ENCODE measurements at regions not wholly inside any gene's neighbourhood (a gene's known extent, or its start where the extent isn't known, plus 50 kb on each side); places are given as distances from the start of the nearest gene placed in this dataset.
A peak's percentile ranks its signal among the peaks of the same experiment; 100 is the strongest.

- no peak overlapping the region for H3K27ac ChIP-seq (ENCODE audit: low read depth in 2 of 2, low read length in 1 of 2)
- WGBS (ENCODE audit: low lambda C conversion rate): 90% methylated on average over 4 of the region's 4 CpGs
- ChIA-PET CTCF (interaction anchor here (1.1 to 1.8 kb wide), 2 partner anchors 12 to 48 kb away, joined by 3 to 7 read pairs; no protein-coding TSS in a partner anchor), POLR2A (no interaction called here)
- no peak overlapping the region for H2AFZ ChIP-seq (ENCODE audit: low read depth)
- no peak overlapping the region for H3K4me3 ChIP-seq (ENCODE audit: low read depth in 2 of 2, low read length in 1 of 2)
- no peaks in the 10 kb centered on the region for H3K9me2 ChIP-seq
- H3F3A ChIP-seq (replicated peaks; ENCODE audit: insufficient read depth): no peaks in the 10 kb centered on the region
- peaks cover 6 to 29% of the 10 kb centered on the region in 2 experiments; a peak in 3 of 4 replicates for H3K4me1 ChIP-seq (ENCODE audit: control insufficient read depth in 1 of 2, insufficient read depth in 2 of 2, low read depth in 1 of 2, low read length in 1 of 2)
- no peak overlapping the region for H3K9ac ChIP-seq
- H3K36me3 ChIP-seq (replicated peaks in 1 of 2; ENCODE audit: control insufficient read depth in 1 of 2, insufficient read depth in 2 of 2, low read length in 1 of 2): no peaks in the 10 kb centered on the region
- H3K79me2 ChIP-seq (ENCODE audit: insufficient read depth): no peaks in the 10 kb centered on the region
- H3K9me3 ChIP-seq: no peaks in the 10 kb centered on the region
- no peak for DNase-seq
- H3K4me2 ChIP-seq: no peak overlapping the region
- H3K27me3 ChIP-seq (ENCODE audit: insufficient read depth): no peaks in the 10 kb centered on the region
- no peaks in the 10 kb centered on the region for H4K20me1 ChIP-seq (ENCODE audit: insufficient read depth)
- TF ChIP-seq FOXM1 (IDR thresholded peaks at IDR 0.05; ENCODE audit: low read depth) (no peak), TCF12 (IDR thresholded peaks at IDR 0.05) (no peak), FOXJ3 (CRISPR knock-in tag; IDR thresholded peaks at IDR 0.05) (no peak), SIN3A (IDR thresholded peaks at IDR 0.05; ENCODE audit: borderline replicate concordance, low read depth, low read length) (no peak), ELF1 (IDR thresholded peaks at IDR 0.05) (no peak), MEF2A (IDR thresholded peaks at IDR 0.05; ENCODE audit: borderline replicate concordance, low read depth) (no peak), CTCF (IDR thresholded peaks at IDR 0.05) (no peak), RFX5 (IDR thresholded peaks at IDR 0.05; ENCODE audit: low read length) (no peak)
Observed at GRCh38 chr3:107973961-107974360, 116.9 kb downstream of the CD47 start.

GRCh38 chr3:107973152-107973551 is 117.7 kb downstream of the CD47 start:
- no peak overlapping the region for H2AFZ ChIP-seq (ENCODE audit: low read depth)
- WGBS (ENCODE audit: low lambda C conversion rate): 48% methylated on average over 2 of the region's 2 CpGs
- DNase-seq: no peak
- H3K4me3 ChIP-seq (ENCODE audit: low read depth in 2 of 2, low read length in 1 of 2): no peak overlapping the region
- CTCF ChIA-PET: interaction anchor here (1.1 kb wide), 1 partner anchor 47 kb away, joined by 3 read pairs; no protein-coding TSS in a partner anchor
- H3F3A ChIP-seq (replicated peaks; ENCODE audit: insufficient read depth): no peaks in the 10 kb centered on the region
- no peak overlapping the region for H3K27ac ChIP-seq (ENCODE audit: low read depth in 2 of 2, low read length in 1 of 2)
- H3K9me2 ChIP-seq: no peaks in the 10 kb centered on the region
- H3K9ac ChIP-seq: no peak overlapping the region
- POLR2A ChIA-PET: no interaction called here
- H3K27me3 ChIP-seq (ENCODE audit: insufficient read depth): no peaks in the 10 kb centered on the region
- no peaks in the 10 kb centered on the region for H4K20me1 ChIP-seq (ENCODE audit: insufficient read depth)
- H3K79me2 ChIP-seq (ENCODE audit: insufficient read depth): no peaks in the 10 kb centered on the region
- H3K4me1 ChIP-seq (ENCODE audit: control insufficient read depth in 1 of 2, insufficient read depth in 2 of 2, low read depth in 1 of 2, low read length in 1 of 2): peaks cover 6 to 29% of the 10 kb centered on the region in 2 experiments; a peak in 3 of 4 replicates
- H3K36me3 ChIP-seq (replicated peaks in 1 of 2; ENCODE audit: control insufficient read depth in 1 of 2, insufficient read depth in 2 of 2, low read length in 1 of 2): no peaks in the 10 kb centered on the region
- peak; percentile 40; the same call in 1 of the 2 replicates for TF ChIP-seq FOSL2 (IDR thresholded peaks at IDR 0.05; ENCODE audit: borderline replicate concordance, low read depth)
- no peak for TF ChIP-seq NRF1 (IDR thresholded peaks at IDR 0.05; ENCODE audit: low read depth, low read length)
- H3K9me3 ChIP-seq: no peaks in the 10 kb centered on the region
- H3K4me2 ChIP-seq: no peak overlapping the region

- Histone ChIP-seq H2AFZ (ENCODE audit: low read depth) (0 out of 2 replicates have a peak overlapping the region, but pooled peaks have one; percentile 17), H3K9me2 (no peaks in the 10 kb centered on the region), H3K4me2 (no peak overlapping the region), H3K27me3 (ENCODE audit: insufficient read depth) (no peaks in the 10 kb centered on the region), H3K4me1 (ENCODE audit: control insufficient read depth in 1 of 2, insufficient read depth in 2 of 2, low read depth in 1 of 2, low read length in 1 of 2) (peaks cover 6 to 24% of the 10 kb centered on the region in 2 experiments; a peak in 3 of 4 replicates), H3F3A (replicated peaks; ENCODE audit: insufficient read depth) (no peaks in the 10 kb centered on the region), H3K27ac (ENCODE audit: low read depth in 2 of 2, low read length in 1 of 2) (peak overlapping the region in 1 of 2 experiments; percentile 68; a peak in 2 of 4 replicates), H3K36me3 (replicated peaks in 1 of 2; ENCODE audit: control insufficient read depth in 1 of 2, insufficient read depth in 2 of 2, low read length in 1 of 2) (no peaks in the 10 kb centered on the region), H3K79me2 (ENCODE audit: insufficient read depth) (no peaks in the 10 kb centered on the region), H3K9ac (no peak overlapping the region), H3K4me3 (ENCODE audit: low read depth in 2 of 2, low read length in 1 of 2) (no peak overlapping the region), H4K20me1 (ENCODE audit: insufficient read depth) (no peaks in the 10 kb centered on the region), H3K9me3 (no peaks in the 10 kb centered on the region)
- DNase-seq: no peak
- POLR2A ChIA-PET: no interaction called here
- CTCF ChIA-PET: interaction anchor here (1.6 to 2.3 kb wide), 2 partner anchors 10 to 14 kb away, joined by 8 to 14 read pairs; no protein-coding TSS in a partner anchor
- 60% methylated on average over 1 of the region's 1 CpG for WGBS (ENCODE audit: low lambda C conversion rate)
- TF ChIP-seq RFX5 (IDR thresholded peaks at IDR 0.05; ENCODE audit: low read length) (no peak), GATA2 (CRISPR knock-in tag; IDR thresholded peaks at IDR 0.05) (no peak), POLR2AphosphoS5 (IDR thresholded peaks at IDR 0.05; ENCODE audit: low read depth, low read length) (no peak), CHD2 (IDR thresholded peaks at IDR 0.05; ENCODE audit: low read length, partially characterized antibody) (no peak), USF2 (IDR thresholded peaks at IDR 0.05; ENCODE audit: borderline replicate concordance, low read depth, low read length) (no peak), SMC3 (IDR thresholded peaks at IDR 0.05; ENCODE audit: low read depth, low read length) (no peak), GABPA (IDR thresholded peaks at IDR 0.05; ENCODE audit: low read depth) (no peak), JUND (IDR thresholded peaks at IDR 0.05) (no peak)
Observed at GRCh38 chr3:107970993-107971580, 119.7 kb downstream of the CD47 start.

Data from SK-N-SH (cell line).